Astrocyte (in vitro differentiated cells and primary cell): ENCODE measurements at regions not wholly inside any gene's neighbourhood (a gene's known extent, or its start where the extent isn't known, plus 50 kb on each side); places are given as distances from the start of the nearest gene placed in this dataset.
"Not testable (repeated sequence)": the region's sequence is repeated elsewhere in the genome, so short reads cannot be mapped to it uniquely, and the experiment has no call there.

Source experiments
- DNase-seq: peaks from one replicate; pipeline ENCODE4 v3.0.0-alpha.2; 2010; ENCODE audit warnings: low read depth
- FAIRE-seq: peaks from 2 replicates; lab custom pipeline; 2011; peaks lifted over from hg19 to GRCh38; lab: Jason Lieb, UNC
- H2AFZ ChIP-seq: 2 replicates; pipeline ENCODE4 v1.6.0; 2012; ENCODE audit warnings: low read depth, low read length, inconsistent platforms
- H3K27ac ChIP-seq: 2 replicates; pipeline ENCODE4 v1.5.1; 2011; ENCODE audit warnings: low read depth, low read length, inconsistent platforms
- H3K27me3 ChIP-seq: 2 replicates; pipeline ENCODE4 v1.6.0; 2011; ENCODE audit warnings: low read length, inconsistent platforms; ENCODE audit not compliant: insufficient read depth
- H3K36me3 ChIP-seq: 2 replicates; pipeline ENCODE4 v1.5.1; 2011; ENCODE audit warnings: low read length, inconsistent platforms; ENCODE audit not compliant: insufficient read depth
- H3K4me1 ChIP-seq: 2 replicates; pipeline ENCODE4 v1.5.1; 2011; ENCODE audit warnings: low read length, inconsistent platforms; ENCODE audit not compliant: insufficient read depth
- H3K4me2 ChIP-seq: 2 replicates; pipeline ENCODE4 v1.6.0; 2012; ENCODE audit warnings: low read length, inconsistent platforms
- H3K4me3 ChIP-seq: 2 replicates; pipeline ENCODE4 v1.5.1; 2011; ENCODE audit warnings: low read depth, mild to moderate bottlenecking, low read length, inconsistent platforms; ENCODE audit not compliant: insufficient read depth
- H3K79me2 ChIP-seq: 2 replicates; pipeline ENCODE4 v1.6.0; 2012; ENCODE audit warnings: mild to moderate bottlenecking, low read length, inconsistent platforms; ENCODE audit not compliant: insufficient read depth
- H3K9ac ChIP-seq: 2 replicates; pipeline ENCODE4 v1.6.0; 2012; ENCODE audit warnings: mild to moderate bottlenecking, low read length, inconsistent platforms
- H3K9me3 ChIP-seq: 2 replicates; pipeline ENCODE4 v1.5.1; 2012; ENCODE audit warnings: low read depth, mild to moderate bottlenecking, low read length, inconsistent platforms; ENCODE audit not compliant: insufficient read depth
- H4K20me1 ChIP-seq: 2 replicates; pipeline ENCODE4 v1.6.0; 2012; ENCODE audit warnings: low read length, inconsistent platforms; ENCODE audit not compliant: insufficient read depth
- H3K27ac Mint-ChIP-seq: one replicate; pipeline ENCODE4 v1.8.0; 2021; ENCODE audit warnings: mild to moderate bottlenecking, mixed read lengths; ENCODE audit not compliant: unreplicated experiment
- H3K27me3 Mint-ChIP-seq: one replicate; pipeline ENCODE4 v1.8.0; 2021; ENCODE audit warnings: low read depth, mixed read lengths; ENCODE audit not compliant: unreplicated experiment
- H3K36me3 Mint-ChIP-seq: one replicate; pipeline ENCODE4 v1.8.0; 2021; ENCODE audit warnings: low read depth, mixed read lengths; ENCODE audit not compliant: unreplicated experiment
- H3K4me1 Mint-ChIP-seq: one replicate; pipeline ENCODE4 v1.8.0; 2021; ENCODE audit warnings: low read depth, mixed read lengths; ENCODE audit not compliant: unreplicated experiment
- H3K4me3 Mint-ChIP-seq: one replicate; pipeline ENCODE4 v1.8.0; 2021; ENCODE audit warnings: mild to moderate bottlenecking, moderate library complexity, mixed read lengths; ENCODE audit not compliant: unreplicated experiment
- H3K9me3 Mint-ChIP-seq: one replicate; pipeline ENCODE4 v1.8.0; 2021; ENCODE audit warnings: mild to moderate bottlenecking, mixed read lengths; ENCODE audit not compliant: unreplicated experiment
- CTCF ChIP-seq: IDR thresholded peaks from 2 replicates; pipeline ENCODE4 v1.5.1; 2011; ENCODE audit warnings: low read depth, mild to moderate bottlenecking, inconsistent platforms, low read length, moderate library complexity; ENCODE audit not compliant: insufficient read depth
- EZH2 ChIP-seq: IDR thresholded peaks from 2 replicates; pipeline ENCODE4 v1.6.1; 2012; ENCODE audit warnings: mild to moderate bottlenecking, low read length, inconsistent platforms; ENCODE audit not compliant: insufficient read depth

GRCh38 chr11:89566972-89567371 is 75.8 kb upstream of the NOX4 start:
- no peak for TF ChIP-seq EZH2
- no peak for TF ChIP-seq CTCF
- no peak overlapping the region for H3K27ac Mint-ChIP-seq
- H3K4me3 Mint-ChIP-seq: no peak overlapping the region
- H3K27ac ChIP-seq: no peak overlapping the region
- no peaks in the 10 kb centered on the region for H3K9me3 ChIP-seq
- H3K4me1 ChIP-seq: no peaks in the 10 kb centered on the region
- H3K36me3 ChIP-seq: no peaks in the 10 kb centered on the region
- H2AFZ ChIP-seq: no peak overlapping the region
- no peaks in the 10 kb centered on the region for H3K79me2 ChIP-seq
- no peaks in the 10 kb centered on the region for H3K4me1 Mint-ChIP-seq
- H3K9me3 Mint-ChIP-seq: no peaks in the 10 kb centered on the region
- FAIRE-seq: no peak
- no peak overlapping the region for H3K4me2 ChIP-seq
- DNase-seq: no peak
- H3K27me3 ChIP-seq: no peaks in the 10 kb centered on the region
- no peaks in the 10 kb centered on the region for H4K20me1 ChIP-seq
- H3K36me3 Mint-ChIP-seq: no peaks in the 10 kb centered on the region
- no peak overlapping the region for H3K4me3 ChIP-seq
- no peaks in the 10 kb centered on the region for H3K27me3 Mint-ChIP-seq
- H3K9ac ChIP-seq: no peak overlapping the region

GRCh38 chr11:89569387-89569786 is 78.2 kb upstream of the NOX4 start:
- H3K4me3 ChIP-seq, H3K27ac ChIP-seq, H3K79me2 ChIP-seq, H3K4me1 Mint-ChIP-seq, H3K36me3 Mint-ChIP-seq, H3K4me2 ChIP-seq, H3K9me3 ChIP-seq, H3K4me3 Mint-ChIP-seq, H3K27me3 ChIP-seq, H3K27ac Mint-ChIP-seq, FAIRE-seq, H3K4me1 ChIP-seq, H2AFZ ChIP-seq, H4K20me1 ChIP-seq, DNase-seq, H3K9me3 Mint-ChIP-seq, H3K9ac ChIP-seq, H3K36me3 ChIP-seq, H3K27me3 Mint-ChIP-seq: not testable (repeated sequence)

GRCh38 chr11:89571706-89572105 is 80.5 kb upstream of the NOX4 start:
- not testable (repeated sequence) for H3K9me3 ChIP-seq, H3K79me2 ChIP-seq, H3K4me2 ChIP-seq, H3K36me3 Mint-ChIP-seq, H3K27me3 ChIP-seq, H3K4me1 Mint-ChIP-seq, H3K27ac ChIP-seq, H3K4me3 ChIP-seq, H4K20me1 ChIP-seq, DNase-seq, FAIRE-seq, H3K9me3 Mint-ChIP-seq, H2AFZ ChIP-seq, H3K9ac ChIP-seq, H3K27ac Mint-ChIP-seq, H3K36me3 ChIP-seq, H3K4me1 ChIP-seq, H3K27me3 Mint-ChIP-seq, H3K4me3 Mint-ChIP-seq

GRCh38 chr11:89575846-89576245 is 84.7 kb upstream of the NOX4 start:
- not testable (repeated sequence) for H3K9ac ChIP-seq, H3K9me3 Mint-ChIP-seq, H3K27me3 Mint-ChIP-seq, H3K27ac ChIP-seq, FAIRE-seq, H2AFZ ChIP-seq, DNase-seq, H3K4me1 ChIP-seq, H3K36me3 Mint-ChIP-seq, H3K79me2 ChIP-seq, H3K27me3 ChIP-seq, H3K4me1 Mint-ChIP-seq, H3K4me2 ChIP-seq, H4K20me1 ChIP-seq, H3K4me3 Mint-ChIP-seq, H3K27ac Mint-ChIP-seq, H3K9me3 ChIP-seq, H3K4me3 ChIP-seq, H3K36me3 ChIP-seq

- H3K9me3 ChIP-seq, DNase-seq, H3K9ac ChIP-seq, H3K9me3 Mint-ChIP-seq, H2AFZ ChIP-seq, H3K4me1 ChIP-seq, H3K36me3 Mint-ChIP-seq, H3K36me3 ChIP-seq, FAIRE-seq, H3K4me2 ChIP-seq, H3K27me3 Mint-ChIP-seq, H3K27me3 ChIP-seq, H3K4me1 Mint-ChIP-seq, H3K27ac ChIP-seq, H3K4me3 ChIP-seq, H4K20me1 ChIP-seq, H3K4me3 Mint-ChIP-seq, H3K79me2 ChIP-seq, H3K27ac Mint-ChIP-seq: not testable (repeated sequence)
These were observed 86.3 kb upstream of the NOX4 start for GRCh38 chr11:89577428-89577827.
